ENCODE measurements at regions not wholly inside any gene's neighbourhood (a gene's known extent, or its start where the extent isn't known, plus 50 kb on each side); places are given as distances from the start of the nearest gene placed in this dataset.

GRCh38 chr5:166961028-166961427, 1330.4 kb upstream of the WWC1 start:
- TF ChIP-seq CTCF (conservative IDR thresholded peaks at IDR 0.05; ENCODE audit: low read length) (peak; percentile 45; the same call in 1 of the 2 replicates), EZH2phosphoT487 (IDR thresholded peaks at IDR 0.05; ENCODE audit: borderline replicate concordance, low read depth, low read length) (no peak)
